Body of pancreas (tissue), 4 donors: ENCODE measurements at regions not wholly inside any gene's neighbourhood (a gene's known extent, or its start where the extent isn't known, plus 50 kb on each side); places are given as distances from the start of the nearest gene placed in this dataset.

Source experiments
- CTCF ChIP-seq, 7 experiments: fragments of 450-650 bp in 4 of 7; fragments of 200-600 bp in 3 of 7; sonication (generic) in 3 of 7; IDR thresholded peaks; one replicate each; pipeline ENCODE4 v1.5.1; 2016 to 2019; ENCODE audit warnings: antibody characterized with exemption in 7 of 7
- POLR2A ChIP-seq, 3 donors: fragments of 450-650 bp; IDR thresholded peaks; one replicate each; pipeline ENCODE4 v1.6.1; 2016; ENCODE audit warnings: antibody characterized with exemption in 3 of 3, mild to moderate bottlenecking in 2 of 3

DNA sequence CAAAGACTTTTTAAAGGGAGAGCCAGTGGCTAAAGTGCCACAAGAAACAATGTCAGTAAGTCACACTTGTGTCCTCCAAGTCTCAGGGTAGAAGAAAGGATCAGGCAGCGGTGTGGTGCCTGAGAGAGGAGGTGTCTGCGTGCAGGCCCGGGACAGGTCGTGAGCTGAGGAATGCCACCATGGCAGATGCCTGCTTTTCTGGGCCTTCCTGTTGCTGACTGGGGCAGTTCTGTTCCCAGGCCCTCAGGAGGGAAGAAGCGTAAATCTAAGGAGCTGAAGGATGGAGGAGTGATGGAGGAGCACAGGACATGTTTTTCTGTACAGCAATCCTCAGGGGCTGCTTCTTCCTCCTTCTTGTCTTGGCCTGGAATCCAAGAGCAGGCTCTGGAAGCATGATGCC is 165.8 kb downstream of the ZBTB18 start:
- TF ChIP-seq POLR2A (IDR thresholded peaks at IDR 0.05) = no peak
- no peak for TF ChIP-seq CTCF (IDR thresholded peaks at IDR 0.05)
